Suprapubic skin (tissue), 3 donors: ENCODE measurements at regions not wholly inside any gene's neighbourhood (a gene's known extent, or its start where the extent isn't known, plus 50 kb on each side); places are given as distances from the start of the nearest gene placed in this dataset.

Experiments
- CTCF ChIP-seq, 2 donors: fragments of 200-600 bp in 1 of 2; fragments of 450-650 bp in 1 of 2; sonication (generic) in 1 of 2; IDR thresholded peaks; one replicate each; pipeline ENCODE4 v1.5.1; 2016 to 2019; ENCODE audit warnings: antibody characterized with exemption in 2 of 2, mild to moderate bottlenecking in 1 of 2, moderate library complexity in 1 of 2
- EP300 ChIP-seq: sonication (generic); formaldehyde crosslinking; IDR thresholded peaks from one replicate; pipeline ENCODE4 v1.6.1; 2017; ENCODE audit warnings: antibody characterized with exemption
- POLR2A ChIP-seq, 2 donors: fragments of 450-650 bp; IDR thresholded peaks; one replicate each; pipeline ENCODE4 v1.6.1; 2017; ENCODE audit warnings: antibody characterized with exemption in 2 of 2, mild to moderate bottlenecking in 2 of 2, moderate library complexity in 2 of 2

GRCh38 chr3:117610156-117610555 is 900.6 kb downstream of the TUSC7 start:
- TF ChIP-seq POLR2A (IDR thresholded peaks at IDR 0.05), result no peak
- TF ChIP-seq CTCF (IDR thresholded peaks at IDR 0.05), result no peak
- TF ChIP-seq EP300, result no peak
